ENCODE measurements at regions not wholly inside any gene's neighbourhood (a gene's known extent, or its start where the extent isn't known, plus 50 kb on each side); places are given as distances from the start of the nearest gene placed in this dataset.
"Not testable (repeated sequence)": the region's sequence is repeated elsewhere in the genome, so short reads cannot be mapped to it uniquely, and the experiment has no call there.

- peak overlapping the region in 1 of 2 donors; percentile 17 for H3K27ac ChIP-seq
- not testable (repeated sequence) for H3K9me3 ChIP-seq
These were observed 50.6 kb upstream of the ZNG1B start for GRCh38 chr2:113386780-113387433.

DNA sequence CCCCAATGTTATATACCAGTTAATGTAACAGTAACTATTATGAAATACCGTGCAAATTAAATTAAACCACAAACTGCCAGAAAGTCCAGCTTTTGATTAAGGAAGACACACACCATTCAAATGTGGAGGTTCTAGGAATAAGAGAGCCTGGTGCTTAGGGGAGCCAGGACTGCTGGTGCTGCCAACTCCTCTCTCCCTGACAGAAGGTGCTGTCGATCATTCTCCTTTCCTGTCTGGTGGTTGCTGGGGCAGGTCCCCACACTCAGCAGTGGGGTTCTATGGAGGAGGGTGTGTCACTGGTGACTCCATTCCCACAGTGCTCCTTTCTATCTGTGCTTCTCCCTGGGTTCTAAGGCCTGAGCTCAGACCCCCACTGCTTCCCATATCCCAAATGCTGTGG lies 57.9 kb upstream of the ZNG1B start:
- H3K9me3 ChIP-seq; H3K4me3 ChIP-seq; H3K27me3 ChIP-seq (replicated peaks; ENCODE audit: insufficient read depth); DNase-seq (ENCODE audit: low spot score); ATAC-seq (ENCODE audit: insufficient number of reproducible peaks, low FRiP score, low read depth); H3K4me1 ChIP-seq (ENCODE audit: control insufficient read depth in 1 of 2, low read depth in 2 of 2); H3K27ac ChIP-seq; H3K36me3 ChIP-seq: not testable (repeated sequence)

More at GRCh38 chr2:113386780-113387433, 50.6 kb upstream of the ZNG1B start:
- H3K4me3 ChIP-seq; H3K36me3 ChIP-seq; ATAC-seq (ENCODE audit: insufficient number of reproducible peaks, low FRiP score, low read depth); H3K4me1 ChIP-seq (ENCODE audit: control insufficient read depth in 1 of 2, low read depth in 2 of 2); H3K27me3 ChIP-seq (replicated peaks; ENCODE audit: insufficient read depth); DNase-seq (ENCODE audit: low spot score): not testable (repeated sequence)

DNA sequence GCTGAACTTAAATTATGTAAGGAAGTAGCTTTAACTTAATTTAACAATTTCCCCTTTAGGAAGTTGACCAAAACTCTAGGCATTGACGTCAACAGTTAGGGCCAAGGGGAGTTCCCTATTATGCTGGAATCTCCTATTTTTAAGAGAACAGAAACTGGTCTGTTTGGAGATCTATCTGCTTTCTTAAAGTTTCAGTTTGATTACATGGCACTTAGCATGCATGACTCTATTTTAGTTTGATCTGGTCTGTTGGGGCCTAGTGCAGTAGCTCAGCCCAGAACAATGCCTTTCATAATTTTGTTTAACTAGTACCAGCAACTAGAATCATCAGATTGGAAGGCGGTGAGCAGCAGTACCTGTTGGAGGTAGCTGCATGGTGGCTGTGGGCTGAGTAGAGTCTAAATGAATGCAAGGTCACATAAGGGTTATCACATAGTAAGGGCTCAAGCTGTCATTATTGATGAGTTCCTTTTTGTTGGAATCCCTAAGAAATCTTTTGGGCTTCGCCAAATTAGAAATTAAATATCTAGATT lies 60.5 kb upstream of the ZNG1B start:
- no peaks in the 10 kb centered on the region for H3K36me3 ChIP-seq
- H3K4me1 ChIP-seq (ENCODE audit: control insufficient read depth in 1 of 2, low read depth in 2 of 2) = no peaks in the 10 kb centered on the region

GRCh38 chr2:113376253-113376912 lies 61.1 kb upstream of the ZNG1B start:
- Histone ChIP-seq H3K36me3 (no peaks in the 10 kb centered on the region), H3K27me3 (replicated peaks; ENCODE audit: insufficient read depth) (no peaks in the 10 kb centered on the region), H3K9me3 (no peaks in the 10 kb centered on the region), H3K4me3 (no peak overlapping the region), H3K27ac (peak overlapping the region in 1 of 2 donors; percentile 30), H3K4me1 (ENCODE audit: control insufficient read depth in 1 of 2, low read depth in 2 of 2) (no peaks in the 10 kb centered on the region)
- ATAC-seq (ENCODE audit: insufficient number of reproducible peaks, low FRiP score, low read depth) = no peak
- TF ChIP-seq CTCF (IDR thresholded peaks at IDR 0.05) = no peak
- DNase-seq (ENCODE audit: low spot score) = no peak

More for the DNA sequence above, 60.5 kb upstream of the ZNG1B start:
- no peaks in the 10 kb centered on the region for H3K27me3 ChIP-seq (replicated peaks; ENCODE audit: insufficient read depth)
- H3K9me3 ChIP-seq = no peaks in the 10 kb centered on the region
- DNase-seq (ENCODE audit: low spot score) (no peak), ATAC-seq (ENCODE audit: insufficient number of reproducible peaks, low FRiP score, low read depth) (no peak)
- no peak for TF ChIP-seq CTCF (IDR thresholded peaks at IDR 0.05)
- no peak overlapping the region for H3K4me3 ChIP-seq
- H3K27ac ChIP-seq = no peak overlapping the region

GRCh38 chr2:113374857-113375256 lies 62.6 kb upstream of the ZNG1B start:
- not testable (repeated sequence) for H3K27ac ChIP-seq; H3K9me3 ChIP-seq; H3K4me3 ChIP-seq; H3K4me1 ChIP-seq (ENCODE audit: control insufficient read depth in 1 of 2, low read depth in 2 of 2); H3K36me3 ChIP-seq; ATAC-seq (ENCODE audit: insufficient number of reproducible peaks, low FRiP score, low read depth); DNase-seq (ENCODE audit: low spot score); H3K27me3 ChIP-seq (replicated peaks; ENCODE audit: insufficient read depth)

GRCh38 chr2:113372258-113372834 lies 65.1 kb upstream of the ZNG1B start:
- H3K27ac ChIP-seq; H3K4me1 ChIP-seq (ENCODE audit: control insufficient read depth in 1 of 2, low read depth in 2 of 2); ATAC-seq (ENCODE audit: insufficient number of reproducible peaks, low FRiP score, low read depth); H3K27me3 ChIP-seq (replicated peaks; ENCODE audit: insufficient read depth); H3K4me3 ChIP-seq; H3K36me3 ChIP-seq; DNase-seq (ENCODE audit: low spot score); H3K9me3 ChIP-seq: not testable (repeated sequence)

DNA sequence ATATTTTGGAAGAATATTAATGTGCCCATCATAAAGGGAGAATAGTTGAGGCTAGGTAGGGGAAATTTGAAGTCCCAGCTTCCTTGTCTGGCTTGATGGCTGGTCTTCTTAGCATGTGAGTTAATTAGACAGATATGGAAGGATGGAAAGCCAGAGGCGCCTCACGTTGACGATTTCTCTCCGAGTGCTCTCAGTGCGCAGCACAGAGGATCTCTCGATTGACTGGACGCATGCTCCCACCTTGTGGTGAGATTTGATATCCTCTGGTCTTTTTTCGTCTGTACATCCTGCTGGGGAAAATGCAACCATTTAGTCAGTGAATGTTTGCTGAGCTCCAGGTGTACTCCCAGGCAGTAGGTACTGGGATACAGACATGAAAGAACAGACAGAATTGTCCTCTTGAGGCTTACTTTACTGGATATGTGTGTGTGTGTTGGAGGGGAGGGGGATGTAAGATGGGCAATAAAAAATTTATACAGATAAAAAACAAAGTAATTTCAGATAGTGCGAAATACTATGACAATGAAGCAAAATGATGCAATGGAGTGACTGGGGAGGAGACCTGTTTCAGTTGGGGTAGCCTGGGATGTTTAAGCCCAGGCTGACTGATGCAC lies 66.9 kb upstream of the ZNG1B start:
- Histone ChIP-seq H3K27ac (no peak overlapping the region), H3K4me1 (ENCODE audit: control insufficient read depth in 1 of 2, low read depth in 2 of 2) (no peaks in the 10 kb centered on the region), H3K27me3 (replicated peaks; ENCODE audit: insufficient read depth) (no peaks in the 10 kb centered on the region), H3K9me3 (no peaks in the 10 kb centered on the region), H3K36me3 (no peaks in the 10 kb centered on the region), H3K4me3 (no peak overlapping the region)
- TF ChIP-seq CTCF (IDR thresholded peaks at IDR 0.05) = peak; percentile 71
- DNase-seq (ENCODE audit: low spot score) (no peak), ATAC-seq (ENCODE audit: insufficient number of reproducible peaks, low FRiP score, low read depth) (peak; percentile 94)

Data from thoracic aorta (tissue), 2 donors.